ENCODE measurements at regions not wholly inside any gene's neighbourhood (a gene's known extent, or its start where the extent isn't known, plus 50 kb on each side); places are given as distances from the start of the nearest gene placed in this dataset.

DNA sequence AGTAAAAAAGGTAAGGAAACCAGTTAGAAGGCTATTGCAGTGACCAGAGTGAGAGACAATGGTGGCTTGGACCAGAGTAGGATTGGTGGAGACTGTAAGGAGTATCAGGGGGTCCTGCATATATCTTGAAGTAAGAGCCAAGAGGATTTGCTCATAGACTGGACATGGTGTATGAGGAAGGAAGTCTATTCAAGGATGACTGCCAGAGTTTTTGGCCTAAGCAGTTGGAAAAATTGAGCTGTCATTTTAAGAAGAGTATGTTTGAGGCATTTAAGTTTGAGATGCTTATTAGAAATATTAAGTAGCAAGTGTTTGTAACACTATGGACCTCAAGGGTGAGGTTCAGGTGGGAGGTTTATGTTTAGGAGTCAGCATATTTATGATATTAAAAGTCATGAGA, 596.6 kb downstream of the METTL15 start:
- Mint-ChIP-seq H3K4me3 (no peak overlapping the region), H3K9me3 (peaks cover 6% of the 10 kb centered on the region), H3K36me3 (ENCODE audit: low read depth) (no peaks in the 10 kb centered on the region), H3K27ac (no peak overlapping the region), H3K4me1 (ENCODE audit: low read depth) (no peaks in the 10 kb centered on the region), H3K27me3 (no peaks in the 10 kb centered on the region)
- Histone ChIP-seq H3K4me3 (ENCODE audit: low read length) (no peak overlapping the region), H3K36me3 (ENCODE audit: insufficient read depth, low read length) (no peaks in the 10 kb centered on the region), H3K4me1 (ENCODE audit: insufficient read depth, low read length) (no peaks in the 10 kb centered on the region), H3K27ac (ENCODE audit: low read depth in 1 of 2, low read length in 2 of 2) (no peak overlapping the region), H3K27me3 (ENCODE audit: control insufficient read depth in 1 of 2, insufficient read depth in 2 of 2, low read length in 2 of 2) (no peaks in the 10 kb centered on the region), H3K9me3 (ENCODE audit: control insufficient read depth in 1 of 2, insufficient read depth in 1 of 2, low read length in 2 of 2) (no peaks in the 10 kb centered on the region)
- ChIA-PET POLR2A (no interaction called here), CTCF (no interaction called here)
- DNase-seq (no peak), ATAC-seq (ENCODE audit: poor library complexity) (no peak)
- intact Hi-C loops (cut with DNase I, micrococcal nuclease), result no loop called here
- TF ChIP-seq, protein P1, sequence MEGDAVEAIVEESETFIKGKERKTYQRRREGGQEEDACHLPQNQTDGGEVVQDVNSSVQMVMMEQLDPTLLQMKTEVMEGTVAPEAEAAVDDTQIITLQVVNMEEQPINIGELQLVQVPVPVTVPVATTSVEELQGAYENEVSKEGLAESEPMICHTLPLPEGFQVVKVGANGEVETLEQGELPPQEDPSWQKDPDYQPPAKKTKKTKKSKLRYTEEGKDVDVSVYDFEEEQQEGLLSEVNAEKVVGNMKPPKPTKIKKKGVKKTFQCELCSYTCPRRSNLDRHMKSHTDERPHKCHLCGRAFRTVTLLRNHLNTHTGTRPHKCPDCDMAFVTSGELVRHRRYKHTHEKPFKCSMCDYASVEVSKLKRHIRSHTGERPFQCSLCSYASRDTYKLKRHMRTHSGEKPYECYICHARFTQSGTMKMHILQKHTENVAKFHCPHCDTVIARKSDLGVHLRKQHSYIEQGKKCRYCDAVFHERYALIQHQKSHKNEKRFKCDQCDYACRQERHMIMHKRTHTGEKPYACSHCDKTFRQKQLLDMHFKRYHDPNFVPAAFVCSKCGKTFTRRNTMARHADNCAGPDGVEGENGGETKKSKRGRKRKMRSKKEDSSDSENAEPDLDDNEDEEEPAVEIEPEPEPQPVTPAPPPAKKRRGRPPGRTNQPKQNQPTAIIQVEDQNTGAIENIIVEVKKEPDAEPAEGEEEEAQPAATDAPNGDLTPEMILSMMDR (IDR thresholded peaks at IDR 0.05), result no peak

DNA sequence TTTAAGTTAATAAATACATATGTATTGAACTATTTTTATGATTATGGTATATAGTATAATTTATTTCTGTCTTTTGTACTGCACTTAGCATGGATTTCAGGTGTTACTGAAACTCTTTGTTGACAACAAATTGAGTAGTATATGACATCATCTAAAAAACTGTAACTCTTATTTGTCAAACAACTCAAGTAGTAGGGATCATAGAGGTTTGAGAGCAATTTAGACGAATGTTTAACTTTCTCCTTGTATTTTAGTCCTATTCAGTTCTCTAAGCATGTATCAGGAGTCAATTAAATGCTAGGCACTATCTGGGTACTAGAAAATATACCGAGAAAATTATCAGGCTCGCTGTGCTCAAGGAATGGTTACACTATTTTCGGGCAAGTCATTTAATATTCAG, 595.2 kb downstream of the METTL15 start:
- Histone ChIP-seq H3K36me3 (ENCODE audit: insufficient read depth, low read length) (no peaks in the 10 kb centered on the region), H3K27ac (ENCODE audit: low read depth in 1 of 2, low read length in 2 of 2) (no peak overlapping the region), H3K27me3 (ENCODE audit: control insufficient read depth in 1 of 2, insufficient read depth in 2 of 2, low read length in 2 of 2) (no peaks in the 10 kb centered on the region), H3K9me3 (ENCODE audit: control insufficient read depth in 1 of 2, insufficient read depth in 1 of 2, low read length in 2 of 2) (no peaks in the 10 kb centered on the region), H3K4me1 (ENCODE audit: insufficient read depth, low read length) (no peaks in the 10 kb centered on the region), H3K4me3 (ENCODE audit: low read length) (no peak overlapping the region)
- Mint-ChIP-seq H3K4me3 (no peak overlapping the region), H3K27me3 (no peaks in the 10 kb centered on the region), H3K9me3 (peaks cover 8% of the 10 kb centered on the region), H3K4me1 (ENCODE audit: low read depth) (no peaks in the 10 kb centered on the region), H3K36me3 (ENCODE audit: low read depth) (no peaks in the 10 kb centered on the region), H3K27ac (no peak overlapping the region)
- DNase-seq (no peak), ATAC-seq (ENCODE audit: poor library complexity) (no peak)
- ChIA-PET POLR2A (no interaction called here), CTCF (no interaction called here)
- TF ChIP-seq, protein P1 (IDR thresholded peaks at IDR 0.05), result no peak
- intact Hi-C loops (cut with DNase I, micrococcal nuclease), result no loop called here

DNA sequence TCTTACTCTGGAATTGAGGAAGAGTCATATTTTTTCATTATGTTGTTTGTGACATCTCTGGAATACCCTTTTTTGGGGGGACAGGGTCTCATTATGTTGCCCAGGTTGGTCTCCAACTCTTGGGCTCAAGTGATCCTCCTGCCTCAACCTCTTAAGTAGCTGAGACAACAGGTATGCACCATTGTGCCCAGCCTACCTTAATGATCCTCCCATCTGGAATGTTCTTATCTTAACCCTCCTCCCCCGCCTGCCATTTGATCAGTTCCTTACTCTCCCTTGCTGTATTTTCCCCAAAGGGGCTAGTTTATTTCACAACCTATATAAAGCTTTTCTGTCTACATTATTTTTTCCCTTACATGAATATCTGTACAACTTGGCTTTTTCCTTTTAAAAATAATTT, 594.7 kb downstream of the METTL15 start:
- Histone ChIP-seq H3K36me3 (ENCODE audit: insufficient read depth, low read length) (no peaks in the 10 kb centered on the region), H3K9me3 (ENCODE audit: control insufficient read depth in 1 of 2, insufficient read depth in 1 of 2, low read length in 2 of 2) (no peaks in the 10 kb centered on the region), H3K27ac (ENCODE audit: low read depth in 1 of 2, low read length in 2 of 2) (no peak overlapping the region), H3K4me3 (ENCODE audit: low read length) (no peak overlapping the region), H3K27me3 (ENCODE audit: control insufficient read depth in 1 of 2, insufficient read depth in 2 of 2, low read length in 2 of 2) (no peaks in the 10 kb centered on the region), H3K4me1 (ENCODE audit: insufficient read depth, low read length) (no peaks in the 10 kb centered on the region)
- Mint-ChIP-seq H3K36me3 (ENCODE audit: low read depth) (no peaks in the 10 kb centered on the region), H3K4me3 (no peak overlapping the region), H3K4me1 (ENCODE audit: low read depth) (no peaks in the 10 kb centered on the region), H3K27me3 (no peaks in the 10 kb centered on the region), H3K9me3 (peaks cover 8% of the 10 kb centered on the region), H3K27ac (no peak overlapping the region)
- ATAC-seq (ENCODE audit: poor library complexity) (no peak), DNase-seq (no peak)
- TF ChIP-seq, protein P1 (IDR thresholded peaks at IDR 0.05), result no peak
- POLR2A ChIA-PET, result no interaction called here
- intact Hi-C loops (cut with DNase I, micrococcal nuclease), result no loop called here
- CTCF ChIA-PET, result no interaction called here

Data from CD4-positive, alpha-beta T cell (primary cell).